Endothelial cell of umbilical vein (primary cell): ENCODE measurements at regions not wholly inside any gene's neighbourhood (a gene's known extent, or its start where the extent isn't known, plus 50 kb on each side); places are given as distances from the start of the nearest gene placed in this dataset.

Experiments used
- BruUV-seq: library from RNA; stranded (reverse); fragments of 400-500 nt; replicated peaks from 2 replicates; lab custom pipeline; 2021; lab: Mats Ljungman, UMichigan
- CTCF ChIA-PET: fragments of 300-600, 350-600 bp; sonication (Branson Sonifier 250); formaldehyde crosslinking; loops from one replicate; lab custom pipeline; 2021; ENCODE audit warnings: antibody characterized with exemption, inconsistent platforms; lab: Charles Lee
- POLR2A ChIA-PET: fragments of 300-600, 350-600 bp; sonication (Branson Sonifier 250); formaldehyde crosslinking; loops from one replicate; lab custom pipeline; 2021; ENCODE audit warnings: antibody characterized with exemption, inconsistent platforms; lab: Charles Lee
- DNase-seq: peaks from one replicate; pipeline ENCODE4 v3.0.0-alpha.2; 2011; ENCODE audit warnings: low read depth, low spot score
- FAIRE-seq: peaks from 2 replicates; lab custom pipeline; 2011; peaks lifted over from hg19 to GRCh38; lab: Jason Lieb, UNC
- H2AFZ ChIP-seq: 2 replicates; pipeline ENCODE4 v1.6.0; 2012; ENCODE audit warnings: low read depth, low read length, control low read depth, inconsistent platforms
- H3K27ac ChIP-seq: 2 replicates; pipeline ENCODE4 v1.5.1; 2011; ENCODE audit warnings: low read depth, mild to moderate bottlenecking, control low read depth, low read length, moderate library complexity; ENCODE audit not compliant: insufficient read depth
- H3K27me3 ChIP-seq, 2 experiments: 2 replicates each; pipeline versions ENCODE4 v1.6.0 to v1.6.1; 2011; ENCODE audit warnings: low read length in 2 of 2, mixed read lengths in 1 of 2; ENCODE audit not compliant: control insufficient read depth in 2 of 2, insufficient read depth in 2 of 2
- H3K36me3 ChIP-seq, 2 experiments: 2 replicates in 1 of 2; 3 replicates in 1 of 2; pipeline ENCODE4 v1.5.1; 2011; ENCODE audit warnings: low read length in 2 of 2, mild to moderate bottlenecking in 1 of 2, moderate library complexity in 1 of 2; ENCODE audit not compliant: control insufficient read depth in 2 of 2, insufficient read depth in 2 of 2; ENCODE audit errors: extremely low read depth in 1 of 2
- H3K4me1 ChIP-seq: 3 replicates; pipeline ENCODE4 v1.5.1; 2011; ENCODE audit warnings: mild to moderate bottlenecking, low read length; ENCODE audit not compliant: control insufficient read depth, insufficient read depth; ENCODE audit errors: extremely low read depth
- H3K4me2 ChIP-seq: 2 replicates; pipeline ENCODE4 v1.6.1; 2011; ENCODE audit warnings: low read length, control low read depth, mixed read lengths; ENCODE audit not compliant: insufficient read depth
- H3K4me3 ChIP-seq, 3 experiments: fragments of 200-600 bp in 1 of 3; sonication (generic), shearing (Covaris generic) in 1 of 3; replicated peaks in 1 of 3; 2 replicates each; pipeline ENCODE4 v1.5.1; 2011 to 2016; ENCODE audit warnings: control low read depth in 3 of 3, low read length in 3 of 3, mild to moderate bottlenecking in 2 of 3, inconsistent platforms in 1 of 3, low read depth in 1 of 3, moderate library complexity in 1 of 3; ENCODE audit not compliant: insufficient read depth in 1 of 3
- H3K79me2 ChIP-seq: 2 replicates; pipeline ENCODE4 v1.6.0; 2012; ENCODE audit warnings: low read length, inconsistent platforms; ENCODE audit not compliant: control insufficient read depth, insufficient read depth
- H3K9ac ChIP-seq: replicated peaks from 2 replicates; pipeline ENCODE3; 2011; ENCODE audit warnings: low read length, control low read depth; ENCODE audit not compliant: insufficient read depth; ENCODE audit errors: extremely low read depth
- H3K9me1 ChIP-seq: replicated peaks from 3 replicates; pipeline ENCODE4 v1.6.0; 2011; ENCODE audit warnings: mild to moderate bottlenecking, low read length; ENCODE audit not compliant: control insufficient read depth, insufficient read depth; ENCODE audit errors: extremely low read depth
- H3K9me3 ChIP-seq: replicated peaks from 2 replicates; pipeline ENCODE4 v1.5.1; 2012; ENCODE audit warnings: low read length, inconsistent platforms; ENCODE audit not compliant: control insufficient read depth, insufficient read depth
- H4K20me1 ChIP-seq: replicated peaks from 2 replicates; pipeline ENCODE3; 2011; ENCODE audit warnings: mild to moderate bottlenecking, low read length; ENCODE audit not compliant: control insufficient read depth, insufficient read depth; ENCODE audit errors: extremely low read depth
- CTCF ChIP-seq, 2 donors: IDR thresholded peaks; 1 replicate in 1 of 2; 2 replicates in 1 of 2; pipeline ENCODE4 v1.5.1; 2011; ENCODE audit warnings: low read length in 2 of 2, mild to moderate bottlenecking in 2 of 2, moderate library complexity in 2 of 2, control low read depth in 1 of 2, inconsistent platforms in 1 of 2, low read depth in 1 of 2; ENCODE audit not compliant: insufficient read depth in 1 of 2; ENCODE audit errors: extremely low read depth in 1 of 2
- EZH2 ChIP-seq: IDR thresholded peaks from 2 replicates; pipeline ENCODE4 v1.6.1; 2012; ENCODE audit warnings: borderline replicate concordance, low read depth, mild to moderate bottlenecking, moderate library complexity, low read length, inconsistent platforms; ENCODE audit not compliant: severe bottlenecking
- FOS ChIP-seq: IDR thresholded peaks from 2 replicates; pipeline ENCODE4 v1.6.1; 2011; ENCODE audit warnings: mild to moderate bottlenecking, low read length, moderate library complexity, borderline replicate concordance; ENCODE audit not compliant: insufficient read depth
- GATA2 ChIP-seq: IDR thresholded peaks from 2 replicates; pipeline ENCODE4 v1.7.0; 2011; ENCODE audit warnings: low read depth, mild to moderate bottlenecking, moderate library complexity, mixed read lengths, low read length; ENCODE audit not compliant: insufficient read length, insufficient read depth
- JUN ChIP-seq: IDR thresholded peaks from 2 replicates; pipeline ENCODE4 v1.6.1; 2011; ENCODE audit warnings: borderline replicate concordance, low read depth; ENCODE audit not compliant: insufficient read length, insufficient read depth
- MAX ChIP-seq: IDR thresholded peaks from 2 replicates; pipeline ENCODE4 v1.6.1; 2011; ENCODE audit not compliant: insufficient read depth, insufficient read length
- MYC ChIP-seq: IDR thresholded peaks from one replicate; pipeline ENCODE4 v1.6.1; 2011; ENCODE audit warnings: mild to moderate bottlenecking, low read depth, low read length
- POLR2A ChIP-seq: IDR thresholded peaks from 2 replicates; pipeline ENCODE4 v1.6.1; 2012; ENCODE audit warnings: low read depth, mild to moderate bottlenecking, control low read depth, low read length
- POLR2AphosphoS5 ChIP-seq: IDR thresholded peaks from 2 replicates; pipeline ENCODE4 v1.6.1; 2012; ENCODE audit warnings: low read depth, mild to moderate bottlenecking, control low read depth, low read length, moderate library complexity; ENCODE audit not compliant: insufficient read depth
- dilution Hi-C: fragments of 300-500 bp; cut with MboI; formaldehyde crosslinking; loops from one replicate; pipeline ENCODE4 v1.15.0; 2019; ENCODE audit warnings: low sequenced_read_pairs; ENCODE audit not compliant: extremely low pct_ligation_motif_present
- intact Hi-C: fragments of 100-400 bp; cut with micrococcal nuclease; formaldehyde crosslinking; loops from one replicate; pipeline ENCODE4 v1.10.0; 2022

- CTCF ChIA-PET, result no interaction called here
- H2AFZ ChIP-seq, result no peak overlapping the region
- no peaks in the 10 kb centered on the region for H3K36me3 ChIP-seq
- H3K9me1 ChIP-seq, result no peaks in the 10 kb centered on the region
- H3K27ac ChIP-seq, result no peak overlapping the region
- intact Hi-C loops (no loop called here), dilution Hi-C loops (no loop called here)
- no peaks in the 10 kb centered on the region for H3K79me2 ChIP-seq
- no peaks in the 10 kb centered on the region for H4K20me1 ChIP-seq
- DNase-seq (no peak), FAIRE-seq (no peak)
- H3K9ac ChIP-seq, result no peak overlapping the region
- BruUV-seq, result no TSS peak
- no peaks in the 10 kb centered on the region for H3K27me3 ChIP-seq
- POLR2A ChIA-PET, result no interaction called here
- no peaks in the 10 kb centered on the region for H3K4me1 ChIP-seq
- TF ChIP-seq POLR2A (no peak), JUN (no peak), FOS (no peak), EZH2 (no peak), GATA2 (no peak), MAX (no peak), POLR2AphosphoS5 (no peak), CTCF (IDR thresholded peaks at IDR 0.05; ENCODE audit: extremely low read depth in 1 of 2, insufficient read depth in 1 of 2, low read depth in 1 of 2, low read length in 2 of 2) (no peak), MYC (no peak)
- no peak overlapping the region for H3K4me2 ChIP-seq
- no peaks in the 10 kb centered on the region for H3K9me3 ChIP-seq
- H3K4me3 ChIP-seq, result no peak overlapping the region
Measured at GRCh38 chr4:22593933-22594332, 78.1 kb upstream of the ADGRA3 start.
